K562 (cell line): ENCODE measurements at regions not wholly inside any gene's neighbourhood (a gene's known extent, or its start where the extent isn't known, plus 50 kb on each side); places are given as distances from the start of the nearest gene placed in this dataset.

ENCODE experiments used
- CC2D1A ChIP-seq: fragments of 450-650 bp; IDR thresholded peaks from 2 replicates; pipeline ENCODE4 v1.6.1; 2017; ENCODE audit warnings: mild to moderate bottlenecking
- E2F8 ChIP-seq: fragments of 450-650 bp; IDR thresholded peaks from 2 replicates; pipeline ENCODE4 v1.7.1; 2018; ENCODE audit warnings: mild to moderate bottlenecking, low read depth; ENCODE audit not compliant: partially characterized antibody
- EHMT2 ChIP-seq: fragments of 450-650 bp; IDR thresholded peaks from 2 replicates; pipeline ENCODE4 v1.6.1; 2018; ENCODE audit warnings: antibody characterized with exemption
- ETV5 ChIP-seq: sonication (generic); formaldehyde crosslinking; IDR thresholded peaks from 2 replicates; pipeline ENCODE4 v1.4.0; 2020; ENCODE audit warnings: low read depth, mild to moderate bottlenecking, missing genetic modification reagents
- MGA ChIP-seq: fragments of 450-650 bp; IDR thresholded peaks from 2 replicates; pipeline ENCODE4 v1.6.1; 2016; ENCODE audit warnings: mild to moderate bottlenecking, moderate library complexity
- OTX1 ChIP-seq: fragments of 450-650 bp; formaldehyde crosslinking; IDR thresholded peaks from 2 replicates; pipeline ENCODE4 v1.4.0; 2022; ENCODE audit warnings: mild to moderate bottlenecking
- TCF15 ChIP-seq: fragments of 250-450 bp; sonication (Bioruptor Pico); IDR thresholded peaks from 2 replicates; pipeline ENCODE4 v1.8.0; 2022; ENCODE audit warnings: moderate library complexity, mild to moderate bottlenecking, inconsistent platforms
- TEAD1 ChIP-seq, 2 experiments: fragments of 450-650 bp in 1 of 2; sonication (generic) in 1 of 2; formaldehyde crosslinking; IDR thresholded peaks; 2 replicates each; pipeline versions ENCODE4 v1.4.0 to v1.8.0; 2020 to 2022; ENCODE audit warnings: mild to moderate bottlenecking in 2 of 2, missing genetic modification reagents in 1 of 2
- ZNF512 ChIP-seq: IDR thresholded peaks from 2 replicates; pipeline ENCODE4 v1.6.1; 2016; ENCODE audit warnings: missing genetic modification characterization, missing compliant biosample characterization

GRCh38 chr6:26193467-26194328 is 106.5 kb downstream of the HFE start (continued):
- TF ChIP-seq MGA (no peak), ZNF512 (no peak), TEAD1 (CRISPR knock-in tag; IDR thresholded peaks at IDR 0.05) (0 out of 4 replicates have a peak, but pooled peaks of 1 of the 2 experiments have one; percentile 44), TCF15 (CRISPR knock-in tag) (no peak), ETV5 (CRISPR knock-in tag) (no peak), OTX1 (peak; percentile 74; the same call in 1 of the 2 replicates), CC2D1A (no peak), E2F8 (peak; percentile 42), EHMT2 (0 out of 2 replicates have a peak, but pooled peaks have one; percentile 13)
